GM12891 (cell line): ENCODE measurements at regions not wholly inside any gene's neighbourhood (a gene's known extent, or its start where the extent isn't known, plus 50 kb on each side); places are given as distances from the start of the nearest gene placed in this dataset.

Source experiments
- DNase-seq: peaks from one replicate; pipeline ENCODE4 v3.0.0; 2011; ENCODE audit warnings: low spot score; ENCODE audit not compliant: insufficient read length
- FAIRE-seq: peaks from 2 replicates; lab custom pipeline; 2011; peaks lifted over from hg19 to GRCh38; lab: Jason Lieb, UNC
- PAX5 ChIP-seq: IDR thresholded peaks from 2 replicates; pipeline ENCODE4 v1.6.1; 2011; ENCODE audit warnings: low read length, moderate library complexity, mild to moderate bottlenecking; ENCODE audit not compliant: insufficient read depth, severe bottlenecking
- POLR2A ChIP-seq: IDR thresholded peaks from 2 replicates; pipeline ENCODE4 v1.6.1; 2011; ENCODE audit warnings: low read depth, low read length, control low read depth
- POLR2AphosphoS5 ChIP-seq: IDR thresholded peaks from 2 replicates; pipeline ENCODE4 v1.6.1; 2011; ENCODE audit warnings: low read depth, low read length, control low read depth
- POU2F2 ChIP-seq: IDR thresholded peaks from 2 replicates; pipeline ENCODE4 v1.6.1; 2011; ENCODE audit warnings: low read depth, mild to moderate bottlenecking, control low read depth, low read length, moderate library complexity
- SPI1 ChIP-seq: IDR thresholded peaks from 2 replicates; pipeline ENCODE4 v1.6.1; 2011; ENCODE audit warnings: low read depth, low read length, control low read depth
- TAF1 ChIP-seq: IDR thresholded peaks from 2 replicates; pipeline ENCODE4 v1.6.1; 2011; ENCODE audit warnings: low read depth, low read length, control low read depth

GRCh38 chr7:135831455-135832195 lies 83.0 kb upstream of the FAM180A start:
- no peak for FAIRE-seq
- no peak for DNase-seq

GRCh38 chr7:135828604-135829003 lies 80.0 kb upstream of the FAM180A start:
- DNase-seq, result no peak
- TF ChIP-seq POU2F2 (no peak), TAF1 (no peak), SPI1 (no peak), PAX5 (no peak), POLR2A (no peak)
- FAIRE-seq, result no peak

More at GRCh38 chr7:135831455-135832195, 83.0 kb upstream of the FAM180A start:
- TF ChIP-seq POLR2A, result no peak
- no peak for TF ChIP-seq POLR2AphosphoS5
- TF ChIP-seq POU2F2, result no peak
- no peak for TF ChIP-seq TAF1
- 0 out of 2 replicates have a peak, but pooled peaks have one; percentile 17 for TF ChIP-seq SPI1

GRCh38 chr7:135827391-135827790 lies 78.8 kb upstream of the FAM180A start:
- no peak for DNase-seq
- no peak for TF ChIP-seq SPI1
- no peak for TF ChIP-seq POLR2AphosphoS5
- TF ChIP-seq TAF1, result no peak
- no peak for TF ChIP-seq POU2F2
- no peak for TF ChIP-seq POLR2A
- no peak for TF ChIP-seq PAX5
- FAIRE-seq, result peak; percentile 5

GRCh38 chr7:135825406-135825805 lies 76.8 kb upstream of the FAM180A start:
- TF ChIP-seq PAX5, result no peak
- no peak for TF ChIP-seq POLR2AphosphoS5
- DNase-seq (no peak), FAIRE-seq (no peak)

- DNase-seq (no peak), FAIRE-seq (no peak)
- no peak for TF ChIP-seq PAX5
- TF ChIP-seq POU2F2, result no peak
- no peak for TF ChIP-seq TAF1
- TF ChIP-seq POLR2A, result no peak
- TF ChIP-seq POLR2AphosphoS5, result no peak
- TF ChIP-seq SPI1, result no peak
Observed at GRCh38 chr7:135822376-135822775, 73.8 kb upstream of the FAM180A start.

GRCh38 chr7:135817583-135817982 lies 69.0 kb upstream of the FAM180A start:
- DNase-seq (no peak), FAIRE-seq (no peak)
- TF ChIP-seq TAF1, result no peak
- no peak for TF ChIP-seq POLR2A
- no peak for TF ChIP-seq SPI1
- no peak for TF ChIP-seq PAX5
- no peak for TF ChIP-seq POLR2AphosphoS5
- no peak for TF ChIP-seq POU2F2

- no peak for TF ChIP-seq POLR2AphosphoS5
- no peak for TF ChIP-seq POLR2A
- no peak for TF ChIP-seq TAF1
- TF ChIP-seq PAX5, result no peak
- TF ChIP-seq POU2F2, result no peak
- no peak for TF ChIP-seq SPI1
- no peak for DNase-seq
- FAIRE-seq, result no peak
Observed at GRCh38 chr7:135815033-135815432, 66.4 kb upstream of the FAM180A start.

GRCh38 chr7:135812148-135812547 lies 63.5 kb upstream of the FAM180A start:
- no peak for TF ChIP-seq POLR2A
- no peak for TF ChIP-seq PAX5
- TF ChIP-seq POLR2AphosphoS5, result no peak
- TF ChIP-seq SPI1, result no peak
- TF ChIP-seq POU2F2, result no peak
- TF ChIP-seq TAF1, result no peak
- no peak for DNase-seq
- no peak for FAIRE-seq

GRCh38 chr7:135811506-135811905 lies 62.9 kb upstream of the FAM180A start:
- FAIRE-seq (no peak), DNase-seq (no peak)
- TF ChIP-seq PAX5, result no peak
- no peak for TF ChIP-seq POU2F2
- no peak for TF ChIP-seq POLR2AphosphoS5
- no peak for TF ChIP-seq TAF1
- no peak for TF ChIP-seq SPI1

GRCh38 chr7:135808206-135808605 lies 59.6 kb upstream of the FAM180A start:
- no peak for TF ChIP-seq TAF1
- no peak for TF ChIP-seq PAX5
- TF ChIP-seq POLR2A, result no peak
- no peak for TF ChIP-seq SPI1
- no peak for TF ChIP-seq POU2F2
- TF ChIP-seq POLR2AphosphoS5, result no peak
- no peak for FAIRE-seq
- DNase-seq, result no peak

GRCh38 chr7:135803143-135803542 lies 54.5 kb upstream of the FAM180A start:
- no peak for FAIRE-seq
- TF ChIP-seq SPI1 (no peak), TAF1 (no peak), POLR2A (no peak), POLR2AphosphoS5 (no peak), POU2F2 (no peak), PAX5 (no peak)
- no peak for DNase-seq
